Keratinocyte (primary cell): ENCODE measurements at regions not wholly inside any gene's neighbourhood (a gene's known extent, or its start where the extent isn't known, plus 50 kb on each side); places are given as distances from the start of the nearest gene placed in this dataset.
"Not testable (repeated sequence)": the region's sequence is repeated elsewhere in the genome, so short reads cannot be mapped to it uniquely, and the experiment has no call there.

Experiments used
- DNase-seq: peaks from one replicate; pipeline ENCODE4 v3.0.0-alpha.2; 2011; ENCODE audit warnings: low read depth, missing footprints, low spot score
- FAIRE-seq: peaks from 2 replicates; lab custom pipeline; 2011; peaks lifted over from hg19 to GRCh38; lab: Jason Lieb, UNC
- H2AFZ ChIP-seq: 2 replicates; pipeline ENCODE4 v1.6.0; 2012; ENCODE audit warnings: low read length, control low read depth, inconsistent platforms; ENCODE audit not compliant: control insufficient read depth
- H3K27ac ChIP-seq: 2 replicates; pipeline ENCODE4 v1.5.1; 2011; ENCODE audit warnings: low read length; ENCODE audit not compliant: control insufficient read depth, insufficient read depth
- H3K27me3 ChIP-seq: 3 replicates; pipeline ENCODE4 v1.6.0; 2011; ENCODE audit warnings: low read length; ENCODE audit not compliant: control insufficient read depth, insufficient read depth; ENCODE audit errors: extremely low read depth
- H3K36me3 ChIP-seq, 2 experiments: 2 replicates in 1 of 2; 3 replicates in 1 of 2; pipeline ENCODE4 v1.5.1; 2011; ENCODE audit warnings: low read length in 2 of 2, mild to moderate bottlenecking in 1 of 2; ENCODE audit not compliant: control insufficient read depth in 2 of 2, insufficient read depth in 2 of 2; ENCODE audit errors: extremely low read depth in 1 of 2
- H3K4me1 ChIP-seq: 3 replicates; pipeline ENCODE4 v1.5.1; 2011; ENCODE audit warnings: low read length; ENCODE audit not compliant: control insufficient read depth, insufficient read depth; ENCODE audit errors: extremely low read depth
- H3K4me2 ChIP-seq: 3 replicates; pipeline ENCODE4 v1.6.0; 2011; ENCODE audit warnings: low read depth, low read length; ENCODE audit not compliant: control insufficient read depth, insufficient read depth; ENCODE audit errors: extremely low read depth
- H3K4me3 ChIP-seq, 3 experiments: fragments of 200-600 bp in 1 of 3; sonication (generic) in 1 of 3; 2 replicates in 2 of 3; 3 replicates in 1 of 3; pipeline ENCODE4 v1.5.1; 2011 to 2016; ENCODE audit warnings: low read length in 3 of 3, mild to moderate bottlenecking in 3 of 3, control low read depth in 2 of 3, inconsistent platforms in 1 of 3, low read depth in 1 of 3, mixed read lengths in 1 of 3, mixed run types in 1 of 3, moderate library complexity in 1 of 3; ENCODE audit not compliant: control insufficient read depth in 2 of 3, insufficient read depth in 2 of 3; ENCODE audit errors: extremely low read depth in 1 of 3
- H3K79me2 ChIP-seq: 2 replicates; pipeline ENCODE4 v1.6.0; 2012; ENCODE audit warnings: low read length; ENCODE audit not compliant: control insufficient read depth, insufficient read depth
- H3K9ac ChIP-seq: 3 replicates; pipeline ENCODE4 v1.6.0; 2011; ENCODE audit warnings: low read length; ENCODE audit not compliant: control insufficient read depth, insufficient read depth; ENCODE audit errors: extremely low read depth
- H3K9me1 ChIP-seq: 3 replicates; pipeline ENCODE4 v1.6.0; 2011; ENCODE audit warnings: low read length; ENCODE audit not compliant: control insufficient read depth, insufficient read depth; ENCODE audit errors: extremely low read depth
- H3K9me3 ChIP-seq: 2 replicates; pipeline ENCODE4 v1.5.1; 2012; ENCODE audit warnings: low read depth, low read length; ENCODE audit not compliant: control insufficient read depth
- H4K20me1 ChIP-seq: 3 replicates; pipeline ENCODE4 v1.6.0; 2011; ENCODE audit warnings: low read length; ENCODE audit not compliant: control insufficient read depth, insufficient read depth; ENCODE audit errors: extremely low read depth
- CTCF ChIP-seq, 3 experiments: IDR thresholded peaks in 1 of 3; conservative IDR thresholded peaks in 1 of 3; optimal IDR thresholded peaks in 1 of 3; 2 replicates in 2 of 3; 3 replicates in 1 of 3; pipeline versions ENCODE3 to v1.5.1; 2011; ENCODE audit warnings: low read length in 3 of 3, mild to moderate bottlenecking in 3 of 3, moderate library complexity in 2 of 3, control low read depth in 1 of 3, inconsistent platforms in 1 of 3; ENCODE audit not compliant: insufficient read depth in 2 of 3; ENCODE audit errors: extremely low read depth in 1 of 3
- EZH2 ChIP-seq: IDR thresholded peaks from one replicate; pipeline ENCODE4 v1.6.1; 2012; ENCODE audit warnings: inconsistent platforms, mild to moderate bottlenecking, low read length, moderate library complexity
- dilution Hi-C: fragments of 300-500 bp; cut with MboI; formaldehyde crosslinking; loops from one replicate; pipeline ENCODE4 v1.7.0; 2020; ENCODE audit warnings: low sequenced_read_pairs; ENCODE audit not compliant: extremely low pct_ligation_motif_present

- H2AFZ ChIP-seq, result peak overlapping the region; percentile 44
- DNase-seq (no peak), FAIRE-seq (no peak)
Observed at GRCh38 chr16:79882340-79883005, 281.9 kb upstream of the MAF start.

DNA sequence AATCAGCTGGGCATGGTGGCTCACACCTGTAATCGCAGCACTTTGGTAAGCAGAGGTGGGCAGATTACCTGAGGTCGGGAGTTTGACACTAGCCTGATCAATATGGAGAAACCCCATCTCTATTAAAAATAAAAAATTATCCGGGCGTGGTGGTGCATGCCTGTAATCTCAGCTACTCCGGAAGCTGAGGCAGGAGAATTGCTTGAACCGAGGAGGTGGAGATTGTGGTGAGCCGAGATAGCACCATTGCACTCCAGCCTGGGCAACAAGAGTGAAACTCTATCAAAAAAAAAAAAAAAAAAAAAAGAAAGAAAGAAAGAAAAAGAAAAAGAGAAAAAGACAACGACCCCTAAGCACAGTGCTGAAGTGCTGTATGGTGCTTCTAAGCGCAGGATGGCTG lies 280.6 kb upstream of the MAF start:
- H3K9me3 ChIP-seq, H2AFZ ChIP-seq, H3K9me1 ChIP-seq, H3K27me3 ChIP-seq, H3K27ac ChIP-seq, FAIRE-seq, H3K36me3 ChIP-seq, DNase-seq, H3K9ac ChIP-seq, dilution Hi-C loops, H3K4me3 ChIP-seq, H3K79me2 ChIP-seq, H3K4me2 ChIP-seq, H4K20me1 ChIP-seq: not testable (repeated sequence)
- H3K4me1 ChIP-seq, result peaks cover 15% of the 10 kb centered on the region

More at GRCh38 chr16:79882340-79883005, 281.9 kb upstream of the MAF start:
- no peaks in the 10 kb centered on the region for H3K27me3 ChIP-seq
- no peak overlapping the region for H3K4me3 ChIP-seq
- no peaks in the 10 kb centered on the region for H3K9me3 ChIP-seq
- no peak overlapping the region for H3K27ac ChIP-seq
- H3K36me3 ChIP-seq, result no peaks in the 10 kb centered on the region
- no peak overlapping the region for H3K4me2 ChIP-seq
- dilution Hi-C loops, result no loop called here
- no peaks in the 10 kb centered on the region for H3K79me2 ChIP-seq
- no peaks in the 10 kb centered on the region for H4K20me1 ChIP-seq
- H3K9me1 ChIP-seq, result no peaks in the 10 kb centered on the region
- TF ChIP-seq EZH2 (no peak), CTCF (optimal IDR thresholded peaks at IDR 0.05 in 1 of 3, IDR thresholded peaks at IDR 0.05 in 1 of 3, conservative IDR thresholded peaks at IDR 0.05 in 1 of 3; ENCODE audit: extremely low read depth in 1 of 3, insufficient read depth in 2 of 3, low read length in 3 of 3) (no peak)
- peaks cover 15% of the 10 kb centered on the region for H3K4me1 ChIP-seq
- no peak overlapping the region for H3K9ac ChIP-seq

- TF ChIP-seq EZH2 (no peak), CTCF (optimal IDR thresholded peaks at IDR 0.05 in 1 of 3, IDR thresholded peaks at IDR 0.05 in 1 of 3, conservative IDR thresholded peaks at IDR 0.05 in 1 of 3; ENCODE audit: extremely low read depth in 1 of 3, insufficient read depth in 2 of 3, low read length in 3 of 3) (no peak)
- Histone ChIP-seq H3K4me2 (no peak overlapping the region), H4K20me1 (no peaks in the 10 kb centered on the region), H3K27me3 (no peaks in the 10 kb centered on the region), H3K79me2 (no peaks in the 10 kb centered on the region), H3K4me3 (no peak overlapping the region), H3K4me1 (peaks cover 11% of the 10 kb centered on the region), H2AFZ (no peak overlapping the region), H3K9me1 (no peaks in the 10 kb centered on the region), H3K9me3 (no peaks in the 10 kb centered on the region), H3K27ac (no peak overlapping the region), H3K9ac (no peak overlapping the region), H3K36me3 (no peaks in the 10 kb centered on the region)
- dilution Hi-C loops, result no loop called here
- no peak for DNase-seq
- FAIRE-seq, result no peak
Observed at GRCh38 chr16:79876332-79876730, 275.8 kb upstream of the MAF start.
